ENCODE measurements at regions not wholly inside any gene's neighbourhood (a gene's known extent, or its start where the extent isn't known, plus 50 kb on each side); places are given as distances from the start of the nearest gene placed in this dataset.
A peak's percentile ranks its signal among the peaks of the same experiment; 100 is the strongest.

DNA sequence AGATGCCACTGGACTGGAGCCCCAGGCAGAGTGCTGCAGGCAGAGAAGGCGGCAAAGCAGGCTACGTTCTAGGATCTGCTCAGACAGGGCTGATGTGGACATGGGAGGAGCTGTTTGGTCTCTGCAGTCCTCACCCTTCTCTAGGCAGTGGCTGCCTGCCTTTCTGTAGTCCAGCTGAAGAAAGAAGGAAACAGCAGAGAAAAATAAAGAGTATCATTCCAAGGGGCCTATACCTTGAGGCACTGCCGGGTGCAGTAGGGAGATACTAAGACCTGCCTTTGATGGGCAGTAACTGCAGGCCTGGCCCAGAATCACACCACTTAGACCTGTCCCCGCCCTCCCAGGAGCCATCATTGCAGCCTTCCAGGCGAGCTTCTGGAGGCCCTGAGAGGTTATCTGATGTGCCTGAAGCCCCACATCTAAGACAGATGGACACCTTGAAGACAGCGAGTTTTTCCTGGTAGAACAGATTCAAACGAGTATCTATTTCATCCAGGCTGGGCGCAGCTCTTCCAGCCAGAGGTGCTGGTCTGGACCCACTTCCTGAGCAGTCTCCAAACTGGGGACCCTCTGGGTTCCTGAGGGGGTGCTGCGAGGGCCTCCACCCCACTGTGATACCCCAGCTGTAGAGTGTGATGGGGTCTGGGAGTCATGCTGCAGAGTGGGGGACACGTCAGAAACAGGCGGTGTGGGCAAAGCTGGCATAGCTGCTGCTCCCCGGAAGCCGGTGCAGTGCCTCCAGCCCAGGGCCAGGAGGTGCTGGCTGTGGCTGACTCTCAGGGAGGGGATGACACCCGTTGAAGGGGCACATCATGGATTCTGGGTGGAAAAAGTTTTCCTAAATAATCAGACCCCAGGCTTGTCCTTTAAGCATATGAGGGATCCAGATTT lies 87.3 kb upstream of the OTOS start:
- DNase-seq (ENCODE audit: low spot score) = no peak

DNA sequence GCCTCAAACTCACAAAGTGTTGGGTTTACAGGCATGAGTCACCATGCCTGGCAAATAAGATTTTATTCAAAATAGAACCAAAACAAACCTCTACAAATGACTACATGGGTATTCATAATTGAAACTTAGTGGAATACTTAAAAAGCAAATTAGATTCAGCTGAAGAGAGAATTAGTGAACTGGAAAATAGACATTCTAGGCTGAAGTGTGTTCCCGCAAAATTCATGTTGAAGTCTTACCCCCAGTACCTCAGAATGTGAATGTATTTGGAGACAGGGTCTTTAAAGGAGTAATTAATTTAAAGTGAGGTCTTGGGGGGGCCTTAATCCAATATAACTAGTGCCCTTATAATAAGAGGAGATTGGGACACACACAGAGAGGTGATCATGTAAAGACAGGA lies 88.5 kb upstream of the OTOS start:
- DNase-seq (ENCODE audit: low spot score) = no peak

DNA sequence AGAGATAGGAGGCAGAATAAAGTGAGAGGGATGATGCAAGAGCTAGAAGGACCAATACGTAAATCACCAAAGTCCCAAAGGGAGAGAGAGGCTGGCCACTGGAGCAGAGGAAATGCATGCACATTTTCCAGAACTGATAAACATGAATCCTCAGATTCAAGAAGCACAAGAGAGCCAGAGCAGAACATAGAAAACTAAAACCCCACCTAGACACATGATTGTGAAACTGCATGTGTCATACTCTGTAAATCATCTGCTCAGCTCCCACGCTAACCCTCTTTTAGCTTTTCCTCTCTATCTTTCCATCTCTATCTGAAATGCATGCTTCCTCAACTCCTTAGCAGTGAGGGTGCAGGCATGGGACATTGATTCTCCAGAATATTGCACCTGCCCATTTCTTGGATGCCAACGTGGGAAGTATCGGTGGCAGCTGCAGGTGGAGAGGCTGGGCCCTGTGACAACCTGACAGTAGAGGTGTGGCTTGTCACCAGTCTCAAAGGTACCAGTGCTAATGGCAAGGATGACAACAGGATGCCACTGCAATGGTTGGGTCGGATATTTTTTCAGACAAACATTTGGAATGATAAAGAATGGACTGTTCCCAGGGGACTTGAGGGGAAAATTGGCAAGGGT lies 89.3 kb upstream of the OTOS start:
- no peak for DNase-seq (ENCODE audit: low spot score)

DNA sequence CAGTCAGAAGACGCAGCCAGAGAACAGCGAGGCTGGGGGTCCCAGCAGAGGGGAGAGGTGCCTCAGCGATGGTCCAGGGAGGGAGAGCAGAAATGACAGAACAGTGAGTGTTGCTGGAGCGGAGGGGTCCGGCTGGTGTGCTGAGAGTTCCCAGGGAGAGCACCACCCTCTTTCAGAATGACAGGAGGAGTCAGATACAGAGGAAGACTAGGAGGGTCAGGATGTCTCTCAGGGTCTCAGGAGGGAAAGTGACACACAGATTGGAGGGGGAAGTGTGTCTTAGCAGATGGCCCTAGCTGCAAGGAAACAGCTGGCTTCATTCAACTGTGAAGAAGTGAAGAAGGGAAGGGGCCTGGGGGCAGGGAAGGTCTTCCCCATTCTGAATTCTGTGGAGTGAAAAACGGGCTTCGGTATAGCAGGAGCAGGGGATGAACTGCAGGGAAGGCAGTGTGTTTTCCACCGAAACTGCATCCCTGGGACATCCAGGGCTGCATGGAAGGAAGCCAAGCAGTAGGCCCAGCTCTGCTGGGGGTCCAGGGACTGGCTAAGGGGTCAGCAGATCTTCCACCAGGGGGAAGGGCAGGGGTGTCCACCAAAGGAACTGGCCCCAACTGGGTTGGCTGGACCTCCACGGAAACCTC lies 90.0 kb upstream of the OTOS start:
- no peak for DNase-seq (ENCODE audit: low spot score)

DNA sequence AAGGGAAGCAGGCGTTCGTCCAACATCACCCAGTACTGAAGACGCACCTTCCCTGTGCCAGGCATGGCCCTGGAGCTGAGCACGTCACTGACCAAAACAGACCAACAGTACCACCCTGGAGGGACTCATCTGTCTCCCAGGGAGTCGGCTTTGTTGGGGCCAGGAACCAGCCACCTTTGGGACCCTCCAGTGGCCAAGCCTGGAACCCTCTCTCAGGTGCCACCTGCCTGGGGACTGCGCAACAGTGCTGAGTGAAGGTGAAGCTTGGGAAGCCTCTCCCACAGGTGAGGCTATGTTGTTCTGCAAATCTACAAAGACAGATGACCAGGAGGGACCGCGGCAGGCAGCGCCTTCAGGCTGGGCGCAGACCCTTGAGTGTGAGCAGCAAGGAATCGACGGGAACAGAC lies 91.4 kb upstream of the OTOS start:
- DNase-seq (ENCODE audit: low spot score) = no peak

DNA sequence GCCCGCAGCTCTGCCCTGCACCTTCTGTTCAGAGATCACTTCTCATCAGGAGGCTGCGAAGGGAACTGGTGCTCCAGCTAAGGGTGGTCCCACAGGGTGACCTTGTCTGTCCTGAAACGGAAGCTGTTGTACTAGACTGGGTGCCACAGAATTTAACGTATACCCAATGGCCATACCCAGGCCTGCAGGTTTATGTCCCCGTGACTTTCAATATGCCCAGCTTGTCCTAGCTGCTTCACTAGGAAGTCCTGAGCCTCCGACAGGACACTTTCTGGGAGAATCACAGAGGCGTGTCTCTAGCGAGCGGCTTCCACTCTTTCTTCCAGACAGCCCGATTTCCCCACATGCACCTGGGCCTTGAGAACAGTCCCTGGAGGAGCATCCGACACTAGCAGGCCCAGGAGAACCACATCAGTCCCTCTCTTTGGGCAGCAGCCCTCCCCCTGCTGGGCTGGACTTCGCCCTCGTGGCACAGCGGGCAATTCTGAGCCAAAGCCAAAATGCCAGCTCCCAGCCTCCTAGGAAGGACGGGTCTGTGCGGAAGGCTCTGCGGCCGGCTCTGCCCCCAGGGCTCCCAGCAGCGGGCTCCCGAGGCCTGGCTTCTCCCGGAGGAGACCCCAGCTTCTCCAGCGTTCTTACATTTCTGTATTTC lies 91.9 kb upstream of the OTOS start:
- no peak for DNase-seq (ENCODE audit: low spot score)

DNA sequence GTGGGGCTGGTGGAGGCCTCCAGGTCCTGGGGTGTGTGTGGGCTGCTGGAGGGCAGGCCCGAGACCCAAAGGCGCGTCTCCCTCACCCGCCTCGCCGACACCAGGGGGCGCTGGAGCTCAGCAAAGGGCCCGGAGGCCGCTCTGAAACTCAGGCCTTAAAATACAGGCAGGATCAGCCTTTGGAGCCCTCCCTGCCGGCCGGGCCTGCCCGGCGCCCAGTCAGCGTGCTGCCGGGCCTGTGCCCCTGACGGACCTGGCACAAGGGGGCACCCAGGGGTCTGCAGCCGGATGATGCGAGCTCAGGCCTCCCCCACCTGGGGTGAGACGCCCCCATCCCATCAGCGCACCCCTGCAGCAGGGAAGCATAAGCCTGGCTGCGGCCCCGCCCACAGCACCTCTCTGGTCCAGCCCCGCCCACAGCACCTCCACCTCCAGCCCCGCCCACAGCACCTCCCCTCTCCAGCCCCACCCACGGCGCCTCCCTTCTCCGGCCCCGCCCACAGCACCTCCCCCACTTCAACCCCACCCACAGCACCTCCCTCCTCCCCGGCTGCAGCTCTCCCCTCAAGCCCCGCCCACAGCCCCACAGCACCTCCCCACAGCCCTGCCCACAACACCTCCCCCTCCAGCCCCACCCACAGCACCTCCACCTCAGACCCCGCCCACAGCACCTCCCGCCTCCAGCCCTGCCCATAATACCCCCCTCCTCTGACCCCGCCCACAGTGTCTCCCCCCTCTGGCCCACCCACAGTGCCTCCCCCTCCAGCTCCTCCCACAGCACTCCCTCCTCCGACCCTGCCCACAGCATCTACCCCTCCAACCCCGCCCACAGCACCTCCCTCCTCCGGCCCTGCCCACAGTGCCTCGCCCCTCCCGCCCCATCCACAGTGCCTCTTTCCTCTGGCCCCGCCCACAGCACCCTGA lies 92.8 kb upstream of the OTOS start:
- peak; percentile 61 for DNase-seq (ENCODE audit: low spot score)

GRCh38 chr2:240233885-240234502 lies 93.5 kb upstream of the OTOS start:
- no peak for DNase-seq (ENCODE audit: low spot score)

GRCh38 chr2:240234503-240234951 lies 94.1 kb upstream of the OTOS start:
- DNase-seq (ENCODE audit: low spot score) = no peak

DNA sequence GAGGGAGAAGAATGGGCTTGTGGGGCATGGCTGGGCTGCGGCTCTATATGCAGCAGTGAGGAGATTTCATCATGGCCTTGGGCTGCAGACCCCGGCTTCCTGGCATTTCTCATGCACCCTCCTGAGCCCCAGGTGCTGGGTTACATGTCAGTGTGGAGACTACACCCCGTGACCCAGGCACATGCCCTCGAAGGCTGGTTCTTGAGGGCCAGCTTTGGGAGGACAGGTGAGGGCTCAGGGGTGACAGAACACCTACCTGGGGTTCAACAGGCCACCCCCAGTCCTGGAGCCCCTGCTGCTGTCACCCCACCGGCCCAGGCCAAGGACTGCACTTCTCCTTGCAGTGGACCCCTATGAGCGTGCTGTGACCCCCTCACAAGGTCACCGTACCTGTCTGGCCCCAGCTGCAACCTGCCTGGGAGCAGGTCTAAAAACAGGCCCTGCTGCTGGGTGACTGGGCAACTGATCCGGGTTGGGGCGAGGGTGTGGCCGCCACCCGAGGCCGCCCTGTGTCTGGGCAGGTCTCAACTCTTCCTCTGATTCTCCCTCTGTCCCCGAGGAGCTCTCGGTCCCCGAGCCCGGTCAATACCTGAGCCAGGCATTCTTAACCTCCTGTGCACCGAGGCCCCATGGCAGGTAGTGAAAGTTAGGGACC lies 94.8 kb upstream of the OTOS start:
- no peak for DNase-seq (ENCODE audit: low spot score)

DNA sequence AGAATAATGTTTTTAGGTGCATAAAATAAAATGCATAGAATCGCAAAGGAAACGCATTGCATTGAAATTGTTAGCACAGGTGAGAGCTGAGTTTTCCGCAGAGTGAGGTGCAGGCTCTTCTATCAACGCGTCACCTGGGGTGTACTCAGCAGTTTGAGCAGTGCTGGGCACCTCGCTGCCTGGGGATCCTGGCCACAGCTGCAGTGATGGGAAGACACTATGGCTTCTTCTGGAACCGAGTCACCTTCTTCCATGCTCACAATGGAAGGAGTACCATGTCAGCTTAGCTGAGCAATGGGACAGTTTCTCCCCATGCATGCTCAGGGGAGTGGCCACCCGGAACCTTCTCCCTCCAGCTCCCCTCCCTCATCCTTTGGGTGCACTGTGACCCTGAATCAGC lies 95.4 kb upstream of the OTOS start:
- DNase-seq (ENCODE audit: low spot score) = no peak

DNA sequence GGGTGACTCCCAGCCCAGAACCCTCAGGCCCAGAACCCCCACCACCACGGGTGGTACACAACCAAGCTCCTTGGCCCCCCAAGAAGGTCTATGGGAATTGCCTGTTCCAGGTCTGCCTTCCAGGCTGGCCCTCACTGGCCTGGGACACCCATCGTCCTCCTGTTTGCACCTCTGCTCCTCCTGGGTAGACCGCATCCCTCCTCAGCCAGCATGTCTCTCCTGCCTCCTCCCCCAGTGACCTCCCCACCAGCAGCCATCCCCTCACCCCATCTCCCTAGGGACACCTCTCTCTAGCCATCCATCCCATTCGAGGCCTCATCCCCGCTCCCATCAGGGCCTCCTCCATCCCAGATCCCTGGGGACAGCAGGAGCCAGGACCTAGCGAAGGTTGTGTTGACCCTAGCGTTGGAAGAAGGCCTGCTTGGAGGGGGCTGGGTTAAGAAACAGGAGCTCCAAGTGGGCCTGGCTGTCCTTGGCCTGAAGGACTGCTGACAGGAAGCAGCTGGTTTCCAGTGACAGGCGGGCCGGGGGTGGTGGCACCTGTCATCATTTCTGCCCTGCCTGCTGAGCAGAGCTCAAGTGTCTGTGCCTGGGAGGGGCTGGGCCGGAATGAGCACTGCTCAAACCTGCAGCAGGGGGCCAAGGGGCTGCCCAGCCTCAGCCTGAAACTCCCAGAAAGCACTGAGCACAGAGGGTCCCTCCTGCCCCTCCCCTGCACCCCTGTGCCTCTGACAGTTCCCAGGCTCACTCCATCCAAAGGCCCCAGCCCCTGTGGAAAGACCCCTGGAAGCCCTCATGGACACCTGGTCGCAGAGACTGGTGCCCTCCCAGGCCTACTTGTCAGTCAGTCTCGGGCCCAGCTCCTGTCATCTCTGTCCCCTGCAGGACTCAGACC lies 96.0 kb upstream of the OTOS start:
- DNase-seq (ENCODE audit: low spot score) = no peak

- DNase-seq (ENCODE audit: low spot score) = peak; percentile 59
These were observed 97.2 kb upstream of the OTOS start for GRCh38 chr2:240237609-240238174.

- DNase-seq (ENCODE audit: low spot score) = peak; percentile 20
These were observed 97.7 kb upstream of the OTOS start for GRCh38 chr2:240238201-240238600.

GRCh38 chr2:240238786-240239185 lies 98.3 kb upstream of the OTOS start:
- no peak for DNase-seq (ENCODE audit: low spot score)

GRCh38 chr2:240239325-240239724 lies 98.9 kb upstream of the OTOS start:
- DNase-seq (ENCODE audit: low spot score) = no peak

GRCh38 chr2:240240017-240240734 lies 99.7 kb upstream of the OTOS start:
- DNase-seq (ENCODE audit: low spot score) = no peak

GRCh38 chr2:240240781-240241180 lies 100.3 kb upstream of the OTOS start:
- DNase-seq (ENCODE audit: low spot score) = no peak
